Mesothelial cell of epicardium (in vitro differentiated cells): ENCODE measurements at regions not wholly inside any gene's neighbourhood (a gene's known extent, or its start where the extent isn't known, plus 50 kb on each side); places are given as distances from the start of the nearest gene placed in this dataset.
A peak's percentile ranks its signal among the peaks of the same experiment; 100 is the strongest.

Source experiments
- DNase-seq, 2 experiments: peaks; one replicate each; pipeline ENCODE4 v3.0.0; 2021; ENCODE audit warnings: low spot score in 2 of 2; ENCODE audit not compliant: unreplicated experiment in 2 of 2
- H3K27ac Mint-ChIP-seq: 2 replicates; pipeline ENCODE4 v1.8.0; 2021; ENCODE audit warnings: mixed read lengths
- H3K27me3 Mint-ChIP-seq: 2 replicates; pipeline ENCODE4 v1.8.0; 2021; ENCODE audit warnings: low read depth, mixed read lengths
- H3K36me3 Mint-ChIP-seq: 2 replicates; pipeline ENCODE4 v1.8.0; 2021; ENCODE audit warnings: mixed read lengths
- H3K4me1 Mint-ChIP-seq: 2 replicates; pipeline ENCODE4 v1.8.0; 2021; ENCODE audit warnings: mixed read lengths
- H3K4me3 Mint-ChIP-seq: 2 replicates; pipeline ENCODE4 v1.8.0; 2021; ENCODE audit warnings: mild to moderate bottlenecking, moderate library complexity, mixed read lengths
- H3K9me3 Mint-ChIP-seq: 2 replicates; pipeline ENCODE4 v1.8.0; 2021; ENCODE audit warnings: mixed read lengths
- CTCF ChIP-seq: fragments of 200-600 bp; sonication (generic); IDR thresholded peaks from one replicate; pipeline ENCODE4 v1.5.0; 2021; ENCODE audit warnings: antibody characterized with exemption; ENCODE audit not compliant: unreplicated experiment

- Mint-ChIP-seq H3K27me3 (no peaks in the 10 kb centered on the region), H3K4me3 (no peak overlapping the region), H3K27ac (peak overlapping the region; percentile 37), H3K36me3 (no peaks in the 10 kb centered on the region), H3K9me3 (no peaks in the 10 kb centered on the region), H3K4me1 (peaks cover 19% of the 10 kb centered on the region)
- TF ChIP-seq CTCF: no peak
- DNase-seq: no peak
Observed at GRCh38 chr5:56534102-56534829, 281.1 kb upstream of the MAP3K1 start.

GRCh38 chr5:56532466-56532865 is 282.9 kb upstream of the MAP3K1 start:
- Mint-ChIP-seq H3K27me3 (no peaks in the 10 kb centered on the region), H3K4me1 (peaks cover 19% of the 10 kb centered on the region), H3K27ac (no peak overlapping the region), H3K9me3 (no peaks in the 10 kb centered on the region), H3K4me3 (no peak overlapping the region), H3K36me3 (no peaks in the 10 kb centered on the region)
- DNase-seq: no peak
- no peak for TF ChIP-seq CTCF

GRCh38 chr5:56530626-56531138 is 284.7 kb upstream of the MAP3K1 start:
- no peaks in the 10 kb centered on the region for H3K27me3 Mint-ChIP-seq
- no peak for DNase-seq
- H3K36me3 Mint-ChIP-seq: no peaks in the 10 kb centered on the region
- no peaks in the 10 kb centered on the region for H3K9me3 Mint-ChIP-seq
- H3K4me3 Mint-ChIP-seq: no peak overlapping the region
- H3K4me1 Mint-ChIP-seq: peaks cover 17% of the 10 kb centered on the region
- no peak overlapping the region for H3K27ac Mint-ChIP-seq
- TF ChIP-seq CTCF: no peak

- Mint-ChIP-seq H3K36me3 (no peaks in the 10 kb centered on the region), H3K9me3 (no peaks in the 10 kb centered on the region), H3K27me3 (no peaks in the 10 kb centered on the region), H3K27ac (no peak overlapping the region), H3K4me1 (peaks cover 20% of the 10 kb centered on the region), H3K4me3 (no peak overlapping the region)
- TF ChIP-seq CTCF: no peak
- DNase-seq: no peak
Observed at GRCh38 chr5:56529666-56530430, 285.5 kb upstream of the MAP3K1 start.

- Mint-ChIP-seq H3K4me3 (no peak overlapping the region), H3K4me1 (peaks cover 38% of the 10 kb centered on the region), H3K27me3 (no peaks in the 10 kb centered on the region), H3K36me3 (no peaks in the 10 kb centered on the region), H3K9me3 (no peaks in the 10 kb centered on the region), H3K27ac (no peak overlapping the region)
- TF ChIP-seq CTCF: no peak
- no peak for DNase-seq
Observed at GRCh38 chr5:56527174-56527573, 288.2 kb upstream of the MAP3K1 start.
